HepG2 (cell line): ENCODE measurements at regions not wholly inside any gene's neighbourhood (a gene's known extent, or its start where the extent isn't known, plus 50 kb on each side); places are given as distances from the start of the nearest gene placed in this dataset.
"Not testable (repeated sequence)": the region's sequence is repeated elsewhere in the genome, so short reads cannot be mapped to it uniquely, and the experiment has no call there.

ENCODE experiments used
- ATAC-seq: fragments of 200-7000 bp; cut with Tn5 transposase; 3 replicates; pipeline ENCODE4 v1.9.1; 2020; ENCODE audit warnings: mild to moderate bottlenecking, moderate library complexity
- BruUV-seq: library from RNA; stranded (reverse); fragments of 400-500 nt; replicated peaks from 2 replicates; lab custom pipeline; 2021; lab: Mats Ljungman, UMichigan
- CTCF ChIA-PET: fragments of 300-600 bp; formaldehyde crosslinking; extraction: SDS; loops from one replicate; lab custom pipeline; 2021; ENCODE audit warnings: low total read pairs, inconsistent platforms, low intra/inter-chr PET ratio; lab: Yijun Ruan, JAX
- POLR2A ChIA-PET: fragments of 350-600 bp; sonication (Branson Sonifier 250); formaldehyde crosslinking; loops from one replicate; lab custom pipeline; 2020; ENCODE audit warnings: antibody characterized with exemption, inconsistent platforms; lab: Yijun Ruan, JAX
- DNase-seq: peaks from one replicate; pipeline ENCODE4 v3.0.0-alpha.2; 2015; ENCODE audit warnings: low spot score
- FAIRE-seq: peaks from 3 replicates; lab custom pipeline; 2011; peaks lifted over from hg19 to GRCh38; lab: Jason Lieb, UNC
- H2AFZ ChIP-seq: one replicate; pipeline ENCODE4 v1.6.1; 2011; ENCODE audit warnings: low read length, inconsistent platforms
- H3K27ac ChIP-seq: fragments of 300-600 bp; 3 replicates; pipeline ENCODE4 v1.8.0; 2011; ENCODE audit warnings: mixed run types, mild to moderate bottlenecking, mixed read lengths, low read length, inconsistent platforms; ENCODE audit not compliant: insufficient read depth; ENCODE audit errors: extremely low read length
- H3K27me3 ChIP-seq, 2 experiments: fragments of 200-600 bp in 1 of 2; 2 replicates in 1 of 2; 3 replicates in 1 of 2; pipeline versions ENCODE4 v1.6.0 to v1.8.0; 2011; ENCODE audit warnings: low read length in 2 of 2, mild to moderate bottlenecking in 2 of 2, moderate library complexity in 2 of 2, inconsistent platforms in 1 of 2; ENCODE audit not compliant: insufficient read depth in 2 of 2, control insufficient read depth in 1 of 2
- H3K36me3 ChIP-seq, 2 experiments: fragments of 200-600 bp in 1 of 2; replicated peaks in 1 of 2; 2 replicates in 1 of 2; 3 replicates in 1 of 2; pipeline versions ENCODE4 v1.5.1 to v1.8.0; 2011; ENCODE audit warnings: low read length in 2 of 2, inconsistent platforms in 1 of 2; ENCODE audit not compliant: insufficient read depth in 2 of 2, control insufficient read depth in 1 of 2
- H3K4me1 ChIP-seq: 2 replicates; pipeline ENCODE4 v1.5.1; 2012; ENCODE audit warnings: low read length, inconsistent platforms; ENCODE audit not compliant: insufficient read depth
- H3K4me2 ChIP-seq: 2 replicates; pipeline ENCODE4 v1.6.0; 2011; ENCODE audit warnings: low read depth, low read length, inconsistent platforms
- H3K4me3 ChIP-seq, 3 experiments: fragments of 200-600 bp in 1 of 3; sonication (generic), shearing (Covaris generic) in 1 of 3; replicated peaks in 1 of 3; 2 replicates each; pipeline ENCODE4 v1.5.1; 2011 to 2016; ENCODE audit warnings: low read length in 3 of 3, inconsistent platforms in 2 of 3, low read depth in 2 of 3, mild to moderate bottlenecking in 2 of 3, control low read depth in 1 of 3, mixed read lengths in 1 of 3; ENCODE audit not compliant: insufficient read depth in 1 of 3
- H3K79me2 ChIP-seq: one replicate; pipeline ENCODE4 v1.6.1; 2011; ENCODE audit warnings: low read length, inconsistent platforms; ENCODE audit not compliant: insufficient read depth
- H3K9ac ChIP-seq: 2 replicates; pipeline ENCODE4 v1.6.0; 2011; ENCODE audit warnings: mild to moderate bottlenecking, low read depth, low read length, inconsistent platforms; ENCODE audit not compliant: insufficient read depth
- H3K9me3 ChIP-seq: 2 replicates; pipeline ENCODE4 v1.5.1; 2012; ENCODE audit warnings: mild to moderate bottlenecking, low read length
- H4K20me1 ChIP-seq: 2 replicates; pipeline ENCODE4 v1.6.0; 2011; ENCODE audit warnings: inconsistent platforms, mild to moderate bottlenecking, low read length, moderate library complexity; ENCODE audit not compliant: insufficient read depth
- ZBTB39 ChIP-seq: sonication (generic); formaldehyde crosslinking; IDR thresholded peaks from 2 replicates; pipeline ENCODE4 v1.5.0; 2020; ENCODE audit warnings: missing genetic modification reagents
- ZNF101 ChIP-seq: sonication (generic); formaldehyde crosslinking; IDR thresholded peaks from 2 replicates; pipeline ENCODE4 v1.4.0; 2020; ENCODE audit warnings: mild to moderate bottlenecking, low read depth, missing genetic modification reagents, borderline replicate concordance
- ZNF34 ChIP-seq: sonication (generic); formaldehyde crosslinking; IDR thresholded peaks from 2 replicates; pipeline ENCODE4 v1.4.0; 2020; ENCODE audit warnings: mild to moderate bottlenecking, missing genetic modification reagents, borderline replicate concordance
- ZNF501 ChIP-seq: sonication (generic); formaldehyde crosslinking; IDR thresholded peaks from 2 replicates; pipeline ENCODE4 v1.5.1; 2020; ENCODE audit warnings: mild to moderate bottlenecking, moderate library complexity, missing genetic modification reagents
- ZNF557 ChIP-seq: sonication (generic); formaldehyde crosslinking; IDR thresholded peaks from 2 replicates; pipeline ENCODE4 v1.4.0; 2020; ENCODE audit warnings: missing genetic modification reagents
- WGBS: methylation state at CpG from one replicate; pipeline ENCODE4 v1.1.6; 2017; ENCODE audit warnings: low lambda C conversion rate; 5-methylcytosine and 5-hydroxymethylcytosine counted together
- in situ Hi-C: cut with HindIII; loops from 2 replicates; pipeline ENCODE4 v1.10.0; 2017; ENCODE audit warnings: low pct_unique_long_range_greater_than_20kb; ENCODE audit not compliant: extremely low pct_ligation_motif_present
- intact Hi-C: fragments of 100-400 bp; cut with micrococcal nuclease; formaldehyde crosslinking; loops from one replicate; pipeline ENCODE4 v1.10.0; 2022; ENCODE audit not compliant: unreplicated experiment
- TF ChIP-seq, protein P1 (sequence below): sonication (generic); formaldehyde crosslinking; IDR thresholded peaks from 2 replicates; pipeline ENCODE4 v1.4.0; 2020; ENCODE audit warnings: missing genetic modification reagents

GRCh38 chr3:11726146-11726545 is 82.4 kb upstream of the VGLL4 start:
- H2AFZ ChIP-seq: no peak overlapping the region
- peaks cover 12% of the 10 kb centered on the region for H3K4me1 ChIP-seq
- no peaks in the 10 kb centered on the region for H3K9me3 ChIP-seq
- ATAC-seq (no peak), DNase-seq (no peak), FAIRE-seq (no peak)
- WGBS: 0% methylated on average over 3 of the region's 3 CpGs
- no peaks in the 10 kb centered on the region for H4K20me1 ChIP-seq
- H3K79me2 ChIP-seq: no peaks in the 10 kb centered on the region
- BruUV-seq: no TSS peak
- H3K27ac ChIP-seq: no peak overlapping the region
- intact Hi-C loops (no loop called here), in situ Hi-C loops (no loop called here)
- CTCF ChIA-PET: no interaction called here
- H3K4me3 ChIP-seq: no peak overlapping the region
- H3K36me3 ChIP-seq: no peaks in the 10 kb centered on the region
- H3K27me3 ChIP-seq: peaks cover 2 to 30% of the 10 kb centered on the region in 2 experiments; a peak in 3 of 5 replicates
- no peak overlapping the region for H3K4me2 ChIP-seq
- TF ChIP-seq ZBTB39: no peak
- no peak for TF ChIP-seq ZNF34 (CRISPR knock-in tag)
- TF ChIP-seq ZNF501 (CRISPR knock-in tag): no peak
- TF ChIP-seq ZNF557 (CRISPR knock-in tag): no peak
- no peak for TF ChIP-seq ZNF101
- TF ChIP-seq, protein P1, sequence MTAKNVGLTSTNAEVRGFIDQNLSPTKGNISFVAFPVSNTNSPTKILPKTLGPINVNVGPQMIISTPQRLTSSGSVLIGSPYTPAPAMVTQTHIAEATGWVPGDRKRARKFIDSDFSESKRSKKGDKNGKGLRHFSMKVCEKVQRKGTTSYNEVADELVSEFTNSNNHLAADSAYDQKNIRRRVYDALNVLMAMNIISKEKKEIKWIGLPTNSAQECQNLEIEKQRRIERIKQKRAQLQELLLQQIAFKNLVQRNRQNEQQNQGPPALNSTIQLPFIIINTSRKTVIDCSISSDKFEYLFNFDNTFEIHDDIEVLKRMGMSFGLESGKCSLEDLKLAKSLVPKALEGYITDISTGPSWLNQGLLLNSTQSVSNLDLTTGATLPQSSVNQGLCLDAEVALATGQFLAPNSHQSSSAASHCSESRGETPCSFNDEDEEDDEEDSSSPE (CRISPR knock-in tag): no peak
- TF ChIP-seq, all 625 proteins: peak for 0
- no peak overlapping the region for H3K9ac ChIP-seq
- POLR2A ChIA-PET: no interaction called here

DNA sequence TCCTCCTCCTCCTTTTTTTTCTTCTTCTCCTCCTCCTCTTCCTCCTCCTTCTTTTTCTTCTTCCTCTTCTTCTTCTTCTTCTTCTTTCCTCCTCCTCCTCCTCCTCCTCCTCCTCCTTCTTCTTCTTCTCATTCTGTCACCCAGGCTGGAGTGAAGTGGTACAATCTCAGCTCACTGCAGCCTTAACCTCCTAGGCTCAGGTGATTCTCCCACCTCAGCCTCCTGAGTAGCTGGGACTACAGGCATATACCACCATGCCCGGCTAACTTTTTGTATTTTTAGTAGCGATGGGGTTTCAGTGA is 81.6 kb upstream of the VGLL4 start:
- in situ Hi-C loops, intact Hi-C loops, H3K79me2 ChIP-seq, H3K27ac ChIP-seq, H2AFZ ChIP-seq, ATAC-seq, H3K9me3 ChIP-seq, H4K20me1 ChIP-seq, POLR2A ChIA-PET, H3K4me3 ChIP-seq, DNase-seq, FAIRE-seq, H3K9ac ChIP-seq, H3K36me3 ChIP-seq, H3K4me2 ChIP-seq, CTCF ChIA-PET, BruUV-seq: not testable (repeated sequence)
- WGBS: 16% methylated on average over 2 of the region's 2 CpGs
- H3K4me1 ChIP-seq: peaks cover 16% of the 10 kb centered on the region
- H3K27me3 ChIP-seq: peaks cover 2 to 34% of the 10 kb centered on the region in 2 experiments; a peak in 3 of 5 replicates
